NCI-H1436 (cell line): ENCODE measurements at regions not wholly inside any gene's neighbourhood (a gene's known extent, or its start where the extent isn't known, plus 50 kb on each side); places are given as distances from the start of the nearest gene placed in this dataset.

Experiments used
- DNase-seq: peaks from one replicate; lab custom pipeline; 2025; lab: John Stamatoyannopoulos, UW

DNA sequence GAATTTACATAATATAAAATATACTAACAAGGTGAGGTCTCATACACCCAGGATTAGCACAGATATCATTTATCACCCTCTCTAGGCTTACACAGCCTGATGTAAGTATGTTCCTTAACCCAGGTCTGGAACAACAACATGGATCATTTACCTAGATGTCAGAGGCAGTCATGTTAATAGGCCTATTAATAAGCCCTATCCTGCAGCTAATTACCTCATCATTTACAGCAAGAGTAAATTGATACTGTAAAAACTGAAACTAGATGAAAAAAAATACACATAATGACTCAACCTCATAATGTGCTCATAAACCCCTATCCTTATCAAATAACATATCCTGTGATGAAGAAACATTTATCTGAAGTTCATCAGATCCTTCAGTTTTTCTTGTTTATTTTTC is 334.3 kb upstream of the MANEA start:
- DNase-seq = no peak

GRCh38 chr6:95244751-95245150 is 332.6 kb upstream of the MANEA start:
- no peak for DNase-seq

DNA sequence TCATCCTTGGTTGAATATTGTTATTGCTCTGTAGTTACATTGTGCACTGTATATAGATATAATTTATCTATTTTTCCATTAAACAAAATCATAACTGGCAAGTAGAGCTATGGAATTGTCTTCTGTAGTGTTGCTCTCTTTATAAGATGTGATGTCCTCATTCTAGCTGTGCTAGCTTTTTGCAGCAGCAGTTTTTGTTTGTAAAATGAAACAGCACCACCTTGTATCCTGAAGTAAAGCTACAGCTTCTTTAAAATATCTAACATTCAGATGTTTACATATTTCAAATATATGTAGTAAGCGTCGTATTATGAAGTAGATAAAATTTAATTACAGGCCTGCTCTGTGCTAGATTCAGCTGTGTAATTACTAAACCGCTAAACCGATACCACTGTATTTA is 328.8 kb upstream of the MANEA start:
- DNase-seq = no peak

DNA sequence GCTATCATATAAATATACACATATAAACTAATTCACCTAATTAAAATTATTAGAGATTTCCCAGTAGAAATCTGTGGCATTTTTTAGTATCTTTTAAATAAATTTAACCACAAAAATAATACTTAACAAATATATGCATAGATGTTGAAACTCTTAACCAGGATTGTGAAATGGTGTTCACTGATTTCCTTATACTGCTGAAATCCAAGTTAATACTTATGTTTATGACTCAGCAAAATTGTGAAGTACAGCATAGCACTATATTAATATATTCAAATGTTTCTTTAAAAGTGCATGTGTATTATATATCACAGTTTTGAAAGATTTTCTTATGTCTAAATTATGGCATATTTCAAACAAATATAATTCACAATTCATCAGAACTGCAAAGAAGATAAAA is 328.2 kb upstream of the MANEA start:
- no peak for DNase-seq

DNA sequence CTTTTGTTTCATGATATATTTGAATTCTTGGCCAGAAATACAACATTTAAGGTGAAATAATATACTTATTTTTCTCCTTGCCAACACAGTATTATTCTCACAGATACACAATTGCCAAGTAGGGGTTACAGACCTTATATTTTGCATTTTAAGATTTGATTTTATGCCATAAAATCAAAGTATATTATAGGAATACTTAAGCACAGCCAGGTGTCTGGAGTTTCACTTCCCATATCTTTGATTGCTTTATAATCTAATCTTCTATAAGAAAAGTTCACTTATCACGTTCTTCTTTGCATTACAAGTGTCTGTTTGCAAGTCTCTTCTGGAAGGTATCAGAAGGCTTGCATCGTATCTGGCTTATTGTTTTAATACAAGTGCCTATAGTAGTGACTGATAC is 327.7 kb upstream of the MANEA start:
- DNase-seq = no peak

DNA sequence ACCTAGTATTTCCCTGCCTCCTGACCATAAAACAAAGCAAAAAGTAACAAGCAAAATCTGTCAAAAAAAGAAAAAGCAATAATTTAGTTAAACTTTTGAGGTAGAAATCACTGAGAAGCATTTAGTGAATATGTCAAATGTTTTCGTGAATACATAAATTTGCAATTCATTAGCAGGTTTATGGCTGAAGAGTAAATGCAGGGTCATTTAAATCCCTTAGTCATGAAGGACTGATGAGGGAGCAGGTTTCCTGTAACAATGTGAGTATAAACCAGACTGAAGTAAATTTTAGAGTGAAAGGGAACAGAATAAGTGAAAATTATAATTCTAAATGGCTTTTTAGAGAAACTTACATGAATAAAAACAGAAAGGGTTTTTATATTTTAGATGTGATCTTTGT is 313.5 kb upstream of the MANEA start:
- no peak for DNase-seq

GRCh38 chr6:95266537-95267258 is 310.6 kb upstream of the MANEA start:
- DNase-seq = no peak

GRCh38 chr6:95274686-95275235 is 302.6 kb upstream of the MANEA start:
- no peak for DNase-seq

DNA sequence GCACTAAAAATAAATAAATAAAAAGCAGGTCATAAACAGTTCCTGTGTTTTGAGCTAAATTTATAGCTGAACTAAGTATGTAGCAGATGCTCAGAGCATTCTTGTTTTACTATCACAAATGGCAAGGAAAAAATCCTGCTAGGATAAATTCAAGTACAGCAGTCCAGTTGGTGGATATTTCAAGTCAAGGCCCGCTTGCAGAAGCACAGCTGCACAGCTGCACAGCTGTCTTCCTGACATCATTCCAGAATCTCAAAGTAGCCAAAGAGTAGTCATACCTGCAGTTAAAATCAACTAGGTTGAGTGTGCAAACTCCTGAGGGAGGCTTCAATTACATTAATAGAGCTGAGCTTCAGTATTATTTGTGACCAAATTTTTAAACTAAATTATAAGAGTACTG is 297.7 kb upstream of the MANEA start:
- no peak for DNase-seq

DNA sequence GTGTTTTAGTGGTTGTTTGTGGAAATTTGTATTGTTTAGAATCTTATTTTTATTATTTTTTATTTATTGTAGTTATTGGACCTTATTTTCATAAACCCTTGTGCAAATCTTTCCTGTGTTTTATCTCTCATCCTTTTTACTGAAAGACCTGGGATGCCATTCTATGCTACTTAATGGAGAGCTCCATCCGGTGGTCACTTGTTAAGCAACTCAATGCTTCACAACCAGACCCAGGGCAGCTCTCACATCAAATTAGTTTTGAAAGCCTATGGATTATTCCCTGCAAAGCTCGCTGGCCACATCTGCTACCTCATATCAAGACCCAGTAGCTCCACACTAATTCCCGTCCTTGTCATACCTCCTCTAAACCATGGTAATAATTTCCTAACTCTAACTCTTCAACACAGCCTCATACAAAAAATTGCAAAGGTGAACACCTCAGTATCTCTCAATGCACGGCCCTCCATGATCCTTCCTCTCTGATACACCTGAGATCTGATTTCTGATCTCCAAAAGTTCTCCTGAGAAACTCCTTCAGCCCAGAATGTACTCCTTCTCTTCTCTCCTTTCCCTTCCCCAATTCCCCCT is 296.6 kb upstream of the MANEA start:
- DNase-seq = peak; percentile 6

DNA sequence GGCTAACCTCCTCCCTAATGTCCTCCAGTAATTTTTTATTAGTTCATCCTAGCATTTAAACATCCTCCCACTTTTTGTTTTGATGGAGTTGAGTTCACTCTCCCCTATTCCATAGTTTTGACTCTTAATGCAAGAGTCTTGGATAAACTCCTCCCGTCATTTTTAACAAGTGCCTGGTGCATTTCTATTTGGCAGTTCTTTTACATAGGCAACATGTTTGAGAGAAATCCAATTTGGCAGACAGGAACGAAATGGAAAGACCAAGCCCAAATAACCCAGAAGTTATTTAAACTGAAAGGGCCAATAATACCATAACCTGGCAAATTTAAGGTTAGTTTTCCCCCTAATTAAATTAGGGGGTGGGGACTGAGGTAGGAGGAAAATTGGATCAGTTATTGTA is 291.5 kb upstream of the MANEA start:
- no peak for DNase-seq

- no peak for DNase-seq
Observed at GRCh38 chr6:95286874-95287273, 290.5 kb upstream of the MANEA start.

GRCh38 chr6:95288251-95288650 is 289.1 kb upstream of the MANEA start:
- no peak for DNase-seq

GRCh38 chr6:95292011-95292410 is 285.3 kb upstream of the MANEA start:
- no peak for DNase-seq

- no peak for DNase-seq
Observed at GRCh38 chr6:95293257-95293656, 284.1 kb upstream of the MANEA start.

- no peak for DNase-seq
Observed at GRCh38 chr6:95294043-95294442, 283.3 kb upstream of the MANEA start.

GRCh38 chr6:95309545-95309944 is 267.8 kb upstream of the MANEA start:
- DNase-seq = no peak

DNA sequence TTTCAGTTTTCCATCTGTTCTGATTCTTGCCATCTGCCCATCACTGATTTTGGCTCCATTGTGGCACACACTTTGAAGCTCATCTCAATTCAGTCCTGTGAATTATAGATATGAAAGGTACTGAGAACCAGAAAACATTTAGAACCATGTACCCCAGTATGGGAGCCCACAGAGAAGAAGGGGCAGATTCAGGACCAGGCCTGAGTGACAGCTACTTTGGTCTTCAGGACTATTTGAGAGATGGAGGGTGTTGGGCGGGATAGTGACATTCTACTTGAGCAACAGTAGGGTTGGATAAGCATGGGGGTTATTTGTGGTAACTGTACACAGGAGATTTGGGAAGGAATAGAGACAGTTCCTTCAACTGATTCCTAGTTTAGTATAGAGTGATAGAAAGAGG is 259.2 kb upstream of the MANEA start:
- DNase-seq = no peak

DNA sequence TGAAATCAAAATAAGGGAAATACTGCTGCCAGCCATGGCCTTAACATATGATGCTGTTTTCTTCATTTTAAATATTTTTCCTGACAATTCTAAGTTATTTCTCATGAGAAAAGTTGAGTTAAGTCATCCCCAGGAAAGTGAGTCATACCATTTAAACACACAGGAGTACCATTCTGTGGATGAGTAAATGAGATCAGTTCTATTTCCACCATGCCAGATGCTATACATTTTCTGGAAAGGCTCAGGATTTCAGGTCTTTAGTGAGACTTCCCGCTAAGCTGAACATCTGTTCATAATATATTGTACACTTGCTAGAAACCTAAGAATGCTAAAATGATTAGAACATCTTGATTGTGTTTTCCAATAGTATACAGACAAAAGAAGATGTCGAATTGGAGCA is 256.2 kb upstream of the MANEA start:
- no peak for DNase-seq

GRCh38 chr6:95325916-95326315 is 251.4 kb upstream of the MANEA start:
- no peak for DNase-seq

- DNase-seq = no peak
Observed at GRCh38 chr6:95328231-95328630, 249.1 kb upstream of the MANEA start.

DNA sequence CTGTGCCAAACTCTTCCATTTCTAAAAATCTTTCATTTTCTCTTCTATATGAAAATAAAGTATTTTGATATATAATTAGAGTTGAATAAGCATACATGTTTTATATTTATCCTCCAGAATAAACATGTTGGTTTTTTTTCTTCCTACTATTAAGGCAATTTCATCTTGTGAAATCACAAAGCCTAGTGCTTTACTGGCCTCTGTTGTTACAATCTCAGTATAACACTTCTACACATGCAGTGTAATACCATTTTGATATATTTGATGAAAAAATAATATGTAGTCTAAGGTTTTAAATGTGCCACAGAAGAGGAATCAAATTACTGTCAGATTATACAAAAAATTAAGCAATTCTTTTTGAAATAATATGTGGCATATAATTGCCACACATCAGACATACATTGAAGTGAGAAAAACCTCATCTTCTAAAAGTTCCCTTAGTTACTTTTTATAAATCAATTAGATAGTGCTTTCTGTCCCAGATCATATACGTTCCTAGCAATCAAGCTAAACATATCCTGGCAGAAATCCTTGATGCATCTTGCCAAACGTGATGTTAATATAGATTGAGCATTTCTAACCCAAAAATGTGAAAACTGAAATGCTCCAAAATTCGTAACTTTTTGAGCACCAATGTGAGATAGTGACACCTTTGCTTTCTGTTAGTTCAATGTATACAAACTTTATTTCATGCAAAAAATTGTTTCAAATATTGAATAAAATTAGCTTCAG is 225.1 kb upstream of the MANEA start:
- no peak for DNase-seq

DNA sequence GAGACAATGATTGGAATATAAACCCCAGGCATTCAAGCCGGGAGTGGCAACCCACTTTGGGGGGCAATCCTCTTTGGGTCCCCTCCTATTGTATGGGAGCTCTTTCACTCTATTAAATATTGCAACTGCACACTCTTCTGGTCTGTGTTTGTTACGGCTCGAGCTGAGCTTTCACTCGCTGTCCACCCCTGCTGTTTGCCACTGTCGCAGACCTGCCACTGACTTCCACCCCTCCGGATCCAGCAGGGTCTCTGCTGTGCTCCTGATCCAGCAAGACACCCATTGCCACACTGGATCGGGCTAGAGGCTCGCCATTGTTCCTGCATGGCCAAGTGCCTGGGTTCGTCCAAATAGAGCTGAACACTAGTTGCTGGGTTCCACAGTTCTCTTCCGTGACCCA is 222.8 kb upstream of the MANEA start:
- DNase-seq = no peak
